Osteocyte (in vitro differentiated cells): ENCODE measurements at regions not wholly inside any gene's neighbourhood (a gene's known extent, or its start where the extent isn't known, plus 50 kb on each side); places are given as distances from the start of the nearest gene placed in this dataset.

ENCODE experiments used
- DNase-seq: peaks from one replicate; pipeline ENCODE4 v3.0.0; 2021; ENCODE audit warnings: mixed read lengths; ENCODE audit not compliant: unreplicated experiment; ENCODE audit errors: extremely low spot score
- H3K27ac Mint-ChIP-seq: one replicate; pipeline ENCODE4 v1.8.0; 2021; ENCODE audit warnings: mild to moderate bottlenecking, mixed read lengths; ENCODE audit not compliant: unreplicated experiment
- H3K27me3 Mint-ChIP-seq: one replicate; pipeline ENCODE4 v1.8.0; 2021; ENCODE audit warnings: mixed read lengths; ENCODE audit not compliant: unreplicated experiment
- H3K36me3 Mint-ChIP-seq: one replicate; pipeline ENCODE4 v1.8.0; 2021; ENCODE audit warnings: mixed read lengths; ENCODE audit not compliant: unreplicated experiment
- H3K4me1 Mint-ChIP-seq: one replicate; pipeline ENCODE4 v1.8.0; 2021; ENCODE audit warnings: mixed read lengths; ENCODE audit not compliant: unreplicated experiment
- H3K4me3 Mint-ChIP-seq: one replicate; pipeline ENCODE4 v1.8.0; 2021; ENCODE audit warnings: mild to moderate bottlenecking, moderate library complexity, mixed read lengths; ENCODE audit not compliant: unreplicated experiment
- H3K9me3 Mint-ChIP-seq: one replicate; pipeline ENCODE4 v1.8.0; 2021; ENCODE audit warnings: mixed read lengths; ENCODE audit not compliant: unreplicated experiment
- CTCF ChIP-seq: fragments of 200-600 bp; sonication (generic); IDR thresholded peaks from 2 replicates; pipeline ENCODE4 v1.5.0; 2021; ENCODE audit warnings: antibody characterized with exemption, mild to moderate bottlenecking, moderate library complexity

- H3K27me3 Mint-ChIP-seq, result no peaks in the 10 kb centered on the region
Measured at GRCh38 chrX:80316526-80316925, 103.7 kb upstream of the TENT5D start.

GRCh38 chrX:80317646-80318045 lies 102.6 kb upstream of the TENT5D start:
- TF ChIP-seq CTCF, result no peak
- H3K36me3 Mint-ChIP-seq, result no peaks in the 10 kb centered on the region
- no peak overlapping the region for H3K27ac Mint-ChIP-seq
- H3K4me3 Mint-ChIP-seq, result no peak overlapping the region
- no peak for DNase-seq
- H3K27me3 Mint-ChIP-seq, result no peaks in the 10 kb centered on the region
- no peaks in the 10 kb centered on the region for H3K4me1 Mint-ChIP-seq
- peaks cover 43% of the 10 kb centered on the region for H3K9me3 Mint-ChIP-seq

More at GRCh38 chrX:80316526-80316925, 103.7 kb upstream of the TENT5D start:
- H3K4me1 Mint-ChIP-seq, result no peaks in the 10 kb centered on the region
- H3K4me3 Mint-ChIP-seq, result no peak overlapping the region
- no peak for DNase-seq
- peaks cover 42% of the 10 kb centered on the region for H3K9me3 Mint-ChIP-seq
- H3K27ac Mint-ChIP-seq, result no peak overlapping the region
- no peak for TF ChIP-seq CTCF
- no peaks in the 10 kb centered on the region for H3K36me3 Mint-ChIP-seq

- Mint-ChIP-seq H3K36me3 (no peaks in the 10 kb centered on the region), H3K4me1 (no peaks in the 10 kb centered on the region), H3K27me3 (no peaks in the 10 kb centered on the region), H3K4me3 (no peak overlapping the region), H3K9me3 (peaks cover 5% of the 10 kb centered on the region), H3K27ac (no peak overlapping the region)
- no peak for DNase-seq
- TF ChIP-seq CTCF, result no peak
Measured at GRCh38 chrX:80331285-80331684, 89.0 kb upstream of the TENT5D start.

GRCh38 chrX:80334583-80334982 lies 85.7 kb upstream of the TENT5D start:
- H3K4me3 Mint-ChIP-seq, result no peak overlapping the region
- no peak for DNase-seq
- no peaks in the 10 kb centered on the region for H3K4me1 Mint-ChIP-seq
- H3K27ac Mint-ChIP-seq, result no peak overlapping the region
- TF ChIP-seq CTCF, result no peak
- no peaks in the 10 kb centered on the region for H3K27me3 Mint-ChIP-seq
- H3K9me3 Mint-ChIP-seq, result peaks cover 5% of the 10 kb centered on the region
- no peaks in the 10 kb centered on the region for H3K36me3 Mint-ChIP-seq

- TF ChIP-seq CTCF, result no peak
- no peak for DNase-seq
- Mint-ChIP-seq H3K9me3 (peaks cover 5% of the 10 kb centered on the region), H3K4me3 (no peak overlapping the region), H3K4me1 (no peaks in the 10 kb centered on the region), H3K27ac (no peak overlapping the region), H3K36me3 (no peaks in the 10 kb centered on the region), H3K27me3 (no peaks in the 10 kb centered on the region)
Measured at GRCh38 chrX:80335062-80335830, 85.0 kb upstream of the TENT5D start.
